H9 (cell line): ENCODE measurements at regions not wholly inside any gene's neighbourhood (a gene's known extent, or its start where the extent isn't known, plus 50 kb on each side); places are given as distances from the start of the nearest gene placed in this dataset.
"Not testable (repeated sequence)": the region's sequence is repeated elsewhere in the genome, so short reads cannot be mapped to it uniquely, and the experiment has no call there.

Source experiments
- DNase-seq: peaks from one replicate; pipeline ENCODE4 v3.0.0-alpha.2; 2017
- H2AFZ ChIP-seq: one replicate; pipeline ENCODE4 v1.6.1; 2013; ENCODE audit warnings: mild to moderate bottlenecking, low read length, control low read depth, moderate library complexity
- H2AK5ac ChIP-seq: 2 replicates; pipeline ENCODE4 v1.6.1; 2013; ENCODE audit warnings: low read length, control low read depth, mixed read lengths; ENCODE audit not compliant: insufficient read length
- H2BK120ac ChIP-seq: one replicate; pipeline ENCODE4 v1.6.1; 2013; ENCODE audit warnings: low read depth, mild to moderate bottlenecking, low read length, control low read depth, inconsistent platforms; ENCODE audit not compliant: poor library complexity, severe bottlenecking
- H2BK12ac ChIP-seq: 2 replicates; pipeline ENCODE4 v1.6.1; 2013; ENCODE audit warnings: low read length, control low read depth, mixed read lengths, low read depth; ENCODE audit not compliant: insufficient read length
- H2BK15ac ChIP-seq: 2 replicates; pipeline ENCODE4 v1.6.1; 2013; ENCODE audit warnings: low read depth, low read length, control low read depth
- H2BK20ac ChIP-seq: one replicate; pipeline ENCODE4 v1.6.1; 2013; ENCODE audit warnings: low read depth, mild to moderate bottlenecking, low read length, control low read depth, inconsistent platforms; ENCODE audit not compliant: poor library complexity, severe bottlenecking
- H2BK5ac ChIP-seq: 2 replicates; pipeline ENCODE4 v1.6.1; 2013; ENCODE audit warnings: low read length, control low read depth, mixed read lengths; ENCODE audit not compliant: insufficient read length
- H3K14ac ChIP-seq: 2 replicates; pipeline ENCODE4 v1.6.1; 2013; ENCODE audit warnings: low read length, control low read depth; ENCODE audit not compliant: insufficient read depth
- H3K18ac ChIP-seq: 2 replicates; pipeline ENCODE4 v1.6.1; 2013; ENCODE audit warnings: low read depth, mild to moderate bottlenecking, mixed read lengths, low read length, control low read depth; ENCODE audit not compliant: insufficient read length
- H3K23ac ChIP-seq: 2 replicates; pipeline ENCODE4 v1.6.1; 2013; ENCODE audit warnings: low read length, control low read depth, mixed read lengths, low read depth; ENCODE audit not compliant: insufficient read length
- H3K23me2 ChIP-seq: 2 replicates; pipeline ENCODE4 v1.6.1; 2013; ENCODE audit warnings: low read depth, mild to moderate bottlenecking, mixed read lengths, low read length, control low read depth; ENCODE audit not compliant: insufficient read length, poor library complexity, severe bottlenecking
- H3K27ac ChIP-seq: 2 replicates; pipeline ENCODE4 v1.5.1; 2013; ENCODE audit warnings: low read length, control low read depth, mixed read lengths, low read depth; ENCODE audit not compliant: insufficient read length
- H3K27me3 ChIP-seq: 2 replicates; pipeline ENCODE4 v1.6.1; 2013; ENCODE audit warnings: low read length, control low read depth, inconsistent platforms; ENCODE audit not compliant: insufficient read depth
- H3K4ac ChIP-seq: 2 replicates; pipeline ENCODE4 v1.6.1; 2013; ENCODE audit warnings: low read depth, mild to moderate bottlenecking, control low read depth, inconsistent platforms, low read length, moderate library complexity
- H3K4me1 ChIP-seq: 2 replicates; pipeline ENCODE4 v1.6.1; 2013; ENCODE audit warnings: low read length, control low read depth, inconsistent platforms; ENCODE audit not compliant: insufficient read depth
- H3K4me2 ChIP-seq: 2 replicates; pipeline ENCODE4 v1.6.1; 2013; ENCODE audit warnings: low read length, control low read depth, mixed read lengths; ENCODE audit not compliant: insufficient read length, insufficient read depth
- H3K56ac ChIP-seq: 2 replicates; pipeline ENCODE4 v1.6.1; 2013; ENCODE audit warnings: low read depth, mild to moderate bottlenecking, mixed read lengths, low read length, control low read depth; ENCODE audit not compliant: insufficient read length
- H3K79me1 ChIP-seq: 2 replicates; pipeline ENCODE4 v1.6.1; 2013; ENCODE audit warnings: low read depth, mild to moderate bottlenecking, moderate library complexity, low read length, control low read depth, inconsistent platforms; ENCODE audit not compliant: insufficient read depth, poor library complexity, severe bottlenecking
- H3K79me2 ChIP-seq: 2 replicates; pipeline ENCODE4 v1.6.1; 2013; ENCODE audit warnings: low read length, control low read depth, inconsistent platforms; ENCODE audit not compliant: insufficient read depth
- H3K9ac ChIP-seq: 2 replicates; pipeline ENCODE4 v1.6.1; 2013; ENCODE audit warnings: low read length, control low read depth, mixed read lengths; ENCODE audit not compliant: insufficient read length; ENCODE audit errors: extremely low read depth
- H3K9me3 ChIP-seq: one replicate; pipeline ENCODE4 v1.6.1; 2013; ENCODE audit warnings: low read depth, low read length, inconsistent platforms; ENCODE audit not compliant: control insufficient read depth
- H3T11ph ChIP-seq: one replicate; pipeline ENCODE4 v1.6.1; 2013; ENCODE audit warnings: mild to moderate bottlenecking, low read length, control low read depth, inconsistent platforms
- H4K20me1 ChIP-seq: one replicate; pipeline ENCODE4 v1.6.1; 2013; ENCODE audit not compliant: control insufficient read depth, insufficient read length, insufficient read depth
- H4K5ac ChIP-seq: 2 replicates; pipeline ENCODE4 v1.6.1; 2013; ENCODE audit warnings: low read depth, mild to moderate bottlenecking, mixed read lengths, low read length, control low read depth; ENCODE audit not compliant: insufficient read length
- H4K8ac ChIP-seq: replicated peaks from 2 replicates; pipeline ENCODE4 v1.6.1; 2013; ENCODE audit warnings: low read length, control low read depth, mixed read lengths, low read depth; ENCODE audit not compliant: insufficient read length
- H4K91ac ChIP-seq: 2 replicates; pipeline ENCODE4 v1.6.1; 2013; ENCODE audit warnings: low read depth, mild to moderate bottlenecking, moderate library complexity, mixed read lengths, low read length, control low read depth; ENCODE audit not compliant: insufficient read length
- H3K27ac Mint-ChIP-seq, 3 experiments: 2 replicates in 2 of 3; 3 replicates in 1 of 3; pipeline ENCODE4 v1.8.0; 2020 to 2021; ENCODE audit warnings: mixed read lengths in 3 of 3, mild to moderate bottlenecking in 1 of 3, moderate library complexity in 1 of 3
- H3K27me3 Mint-ChIP-seq: 2 replicates; pipeline ENCODE4 v1.8.0; 2021; ENCODE audit warnings: low read depth, mild to moderate bottlenecking, moderate library complexity, mixed read lengths
- H3K36me3 Mint-ChIP-seq, 3 experiments: 2 replicates in 2 of 3; 3 replicates in 1 of 3; pipeline ENCODE4 v1.8.0; 2020 to 2021; ENCODE audit warnings: low read depth in 3 of 3, mixed read lengths in 3 of 3; ENCODE audit not compliant: insufficient read depth in 1 of 3
- H3K4me1 Mint-ChIP-seq, 2 experiments: 2 replicates each; pipeline ENCODE4 v1.8.0; 2020; ENCODE audit warnings: mixed read lengths in 2 of 2
- H3K4me3 Mint-ChIP-seq, 2 experiments: 2 replicates in 1 of 2; 3 replicates in 1 of 2; pipeline ENCODE4 v1.8.0; 2020 to 2021; ENCODE audit warnings: mild to moderate bottlenecking in 2 of 2, mixed read lengths in 2 of 2, moderate library complexity in 1 of 2
- H3K9me3 Mint-ChIP-seq, 2 experiments: 2 replicates in 1 of 2; 3 replicates in 1 of 2; pipeline ENCODE4 v1.8.0; 2020; ENCODE audit warnings: mild to moderate bottlenecking in 2 of 2, mixed read lengths in 2 of 2, moderate library complexity in 1 of 2
- WGBS: extraction: QIAGEN DNeasy Blood & Tissue Kit; methylation state at CpG from one replicate; pipeline ENCODE4 v1.1.7; 2013; ENCODE audit warnings: missing lambda C conversion rate, low lambda C conversion rate, mixed read lengths; ENCODE audit not compliant: insufficient read length; ENCODE audit errors: extremely low coverage; 5-methylcytosine and 5-hydroxymethylcytosine counted together

- not testable (repeated sequence) for H3K27me3 Mint-ChIP-seq, H2AFZ ChIP-seq, H3K79me2 ChIP-seq, H3K4me1 Mint-ChIP-seq, H3T11ph ChIP-seq, H3K23me2 ChIP-seq, H3K27me3 ChIP-seq, H3K4me2 ChIP-seq, H4K91ac ChIP-seq, H3K4me1 ChIP-seq, H3K79me1 ChIP-seq, H3K18ac ChIP-seq, H4K5ac ChIP-seq, H3K9me3 Mint-ChIP-seq, H3K36me3 Mint-ChIP-seq, H3K4ac ChIP-seq, H4K20me1 ChIP-seq, H2BK12ac ChIP-seq, H2BK15ac ChIP-seq, H2BK20ac ChIP-seq, H3K56ac ChIP-seq, H3K14ac ChIP-seq, H4K8ac ChIP-seq, H3K27ac Mint-ChIP-seq, H3K9ac ChIP-seq, H2BK120ac ChIP-seq, H3K23ac ChIP-seq, H3K9me3 ChIP-seq, H2AK5ac ChIP-seq, DNase-seq, H3K27ac ChIP-seq, H3K4me3 Mint-ChIP-seq, H2BK5ac ChIP-seq
- no CpG with 5 or more reads among the region's 5 CpGs for WGBS
Observed at GRCh38 chr7:67328257-67328656, 331.6 kb downstream of the TYW1 start.

GRCh38 chr7:67335165-67335564, 338.5 kb downstream of the TYW1 start:
- H2BK120ac ChIP-seq, H3K4ac ChIP-seq, H2BK20ac ChIP-seq, H3K56ac ChIP-seq, H3K4me2 ChIP-seq, H2AK5ac ChIP-seq, H4K20me1 ChIP-seq, H4K5ac ChIP-seq, H3K9me3 Mint-ChIP-seq, H3K36me3 Mint-ChIP-seq, H2BK5ac ChIP-seq, H3K4me3 Mint-ChIP-seq, H3K23me2 ChIP-seq, H3T11ph ChIP-seq, H3K79me2 ChIP-seq, DNase-seq, H3K18ac ChIP-seq, H2AFZ ChIP-seq, H3K4me1 ChIP-seq, H3K27ac Mint-ChIP-seq, H2BK12ac ChIP-seq, H3K9ac ChIP-seq, H3K14ac ChIP-seq, H4K91ac ChIP-seq, H3K9me3 ChIP-seq, H3K27me3 ChIP-seq, H3K23ac ChIP-seq, H3K27me3 Mint-ChIP-seq, H3K79me1 ChIP-seq, H4K8ac ChIP-seq, H2BK15ac ChIP-seq, H3K27ac ChIP-seq: not testable (repeated sequence)
- peaks cover 12 to 14% of the 10 kb centered on the region in 2 experiments for H3K4me1 Mint-ChIP-seq
- WGBS, result no CpG with 5 or more reads among the region's 1 CpG
